Activated T-cell treated with anti-CD3 and anti-CD28 coated beads for 24 hours (primary cell): ENCODE measurements at regions not wholly inside any gene's neighbourhood (a gene's known extent, or its start where the extent isn't known, plus 50 kb on each side); places are given as distances from the start of the nearest gene placed in this dataset.

Experiments used
- DNase-seq: peaks from one replicate; pipeline ENCODE4 v3.0.0-alpha.2; 2020; ENCODE audit warnings: low read depth

DNA sequence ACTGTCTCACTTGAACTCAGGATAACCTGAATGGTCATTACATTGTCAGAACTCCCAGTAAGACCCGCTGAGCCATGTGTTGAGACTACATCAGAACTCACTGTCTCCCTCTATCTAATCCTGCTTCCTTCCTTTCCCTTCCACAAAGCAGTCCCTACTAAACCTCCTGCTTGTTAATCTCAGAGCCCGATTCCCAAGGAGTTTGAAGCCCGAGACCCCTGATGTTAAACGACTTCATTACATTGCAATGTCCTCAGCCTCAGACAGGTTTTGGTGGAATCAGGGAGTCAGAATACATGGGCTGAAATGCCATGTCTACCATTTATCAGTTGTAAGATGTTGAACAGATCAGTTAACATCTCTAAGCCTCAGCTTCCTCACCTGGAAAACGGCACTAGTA, 682.4 kb downstream of the ADGRL2 start:
- DNase-seq = no peak

DNA sequence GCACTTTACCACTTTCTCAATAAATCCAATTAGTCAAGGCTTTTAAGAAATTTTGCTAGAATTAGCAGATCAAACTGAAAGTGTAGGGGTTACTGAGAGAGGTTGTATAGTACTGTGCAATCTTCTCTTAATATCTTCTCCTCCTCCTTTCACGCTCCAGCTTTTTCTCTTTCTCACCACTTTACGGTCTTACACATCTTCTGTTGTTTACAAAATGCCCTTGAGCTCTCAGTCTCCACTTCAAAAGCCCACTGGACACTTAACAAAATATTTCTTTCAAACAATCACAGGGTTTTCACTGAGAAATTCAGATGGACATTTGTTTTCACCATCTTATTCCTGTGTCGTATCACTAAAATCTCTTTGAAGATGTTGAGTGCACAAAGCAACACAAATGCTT, 678.2 kb downstream of the ADGRL2 start:
- DNase-seq = no peak

DNA sequence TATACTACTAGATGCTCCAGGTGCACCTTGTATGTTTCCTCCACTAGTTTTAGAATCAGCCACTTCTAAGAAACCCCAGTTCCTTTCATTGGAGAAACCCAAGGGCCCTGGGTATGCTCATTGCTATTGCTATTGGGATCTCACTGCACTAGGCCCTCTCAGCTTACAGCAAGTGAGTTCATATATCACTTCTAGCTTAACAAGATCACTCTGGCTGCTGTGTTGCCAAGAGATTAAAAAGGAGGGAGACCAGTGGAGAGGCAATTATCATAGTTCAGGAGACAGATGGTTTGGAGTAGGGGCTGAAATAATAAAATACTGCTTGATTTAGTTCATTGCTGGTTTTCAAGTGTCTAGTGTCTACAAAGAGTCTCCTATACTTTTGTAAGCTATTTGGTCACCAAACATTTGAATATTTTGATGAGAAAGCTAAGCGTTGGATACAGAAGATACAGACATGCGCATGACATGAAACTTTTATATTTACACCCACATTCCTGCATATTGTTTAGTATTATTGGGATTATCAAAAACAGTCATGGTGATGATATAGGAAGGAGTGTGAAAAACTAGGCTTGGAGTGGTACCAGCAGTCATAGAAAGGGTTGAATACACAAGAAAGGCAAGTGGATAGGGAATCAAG, 671.9 kb downstream of the ADGRL2 start:
- DNase-seq = no peak

DNA sequence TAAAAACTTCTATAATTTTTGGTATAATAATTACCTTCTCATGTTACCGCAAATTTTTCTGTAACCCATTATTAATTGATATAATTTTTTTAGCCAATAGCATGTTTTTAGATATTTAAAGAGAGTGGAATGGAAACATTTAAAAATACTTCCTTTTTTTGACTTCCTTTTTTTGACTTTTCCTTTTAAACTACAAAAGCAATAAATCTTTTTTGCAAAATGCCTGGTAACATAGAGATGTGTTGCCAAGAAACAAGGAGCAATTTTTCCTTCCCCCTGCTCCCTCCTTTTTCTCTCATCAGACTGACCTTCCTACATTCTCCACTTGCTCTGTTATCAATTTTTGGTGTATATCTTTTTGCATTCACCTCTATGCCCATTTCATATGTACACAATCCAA, 666.2 kb downstream of the ADGRL2 start:
- no peak for DNase-seq

DNA sequence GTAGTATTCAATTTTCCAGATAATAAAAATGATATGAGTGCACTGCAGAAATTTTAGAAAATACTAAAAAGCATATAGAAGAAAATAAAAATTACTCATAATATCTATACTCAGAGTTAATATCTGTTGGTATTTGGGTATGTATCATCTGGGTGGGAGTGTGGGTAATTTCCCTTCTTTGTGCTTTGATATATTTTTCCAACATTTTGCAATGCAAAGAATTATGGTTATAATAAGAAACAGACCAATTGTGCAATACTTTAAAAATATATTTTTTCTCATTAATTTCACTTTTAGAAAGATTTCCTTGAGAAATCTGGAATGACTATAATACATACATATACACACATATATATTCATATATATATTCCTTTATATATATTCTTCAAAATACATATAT, 665.7 kb downstream of the ADGRL2 start:
- no peak for DNase-seq

DNA sequence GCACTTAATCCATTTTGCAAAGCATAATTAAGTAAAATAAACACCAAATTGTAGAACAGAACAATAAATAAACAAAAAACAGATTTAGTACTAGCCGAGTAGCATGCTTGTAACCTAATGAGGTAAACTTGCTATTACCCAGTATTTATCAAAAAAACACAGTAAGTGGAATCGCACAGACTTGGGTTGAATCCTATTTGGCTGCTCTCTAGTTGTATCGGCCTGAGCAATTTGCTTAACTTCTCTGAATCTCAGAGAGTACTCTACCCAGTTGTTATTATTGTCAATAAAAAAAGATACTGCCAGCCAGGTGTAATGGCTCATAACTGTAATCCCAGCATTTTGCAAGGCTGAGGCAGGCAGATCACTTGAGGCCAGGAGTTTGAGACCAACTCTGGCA, 664.3 kb downstream of the ADGRL2 start:
- no peak for DNase-seq

DNA sequence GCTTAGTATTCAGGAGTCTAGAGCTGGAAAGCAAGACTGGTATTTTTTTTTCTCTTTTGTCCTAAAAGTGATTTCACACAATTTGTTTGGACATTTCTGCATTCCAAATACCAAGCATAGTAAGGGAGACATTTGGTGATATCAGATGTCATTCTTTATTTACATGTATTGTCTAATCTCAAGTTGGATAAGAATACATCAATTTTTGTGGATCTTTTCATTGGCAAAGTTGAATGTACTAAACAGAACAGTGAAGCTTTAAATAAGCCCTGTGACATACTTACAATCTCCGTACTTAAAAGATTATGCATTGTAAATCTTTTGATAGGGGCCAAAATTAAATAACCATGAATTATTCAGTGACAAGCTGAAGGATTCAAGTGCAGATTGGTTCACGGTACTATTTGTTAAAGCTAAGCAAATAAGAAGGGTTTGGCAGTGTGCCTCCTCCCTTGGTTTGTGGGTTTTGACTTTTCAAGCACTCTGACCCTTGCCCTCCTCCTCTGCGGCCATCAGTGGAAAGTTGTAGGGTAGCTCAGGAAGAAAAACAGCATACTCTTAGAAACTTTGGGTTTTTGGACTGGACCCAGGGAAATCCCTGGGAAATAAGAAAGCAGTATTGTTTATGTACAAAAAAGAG, 663.7 kb downstream of the ADGRL2 start:
- no peak for DNase-seq

DNA sequence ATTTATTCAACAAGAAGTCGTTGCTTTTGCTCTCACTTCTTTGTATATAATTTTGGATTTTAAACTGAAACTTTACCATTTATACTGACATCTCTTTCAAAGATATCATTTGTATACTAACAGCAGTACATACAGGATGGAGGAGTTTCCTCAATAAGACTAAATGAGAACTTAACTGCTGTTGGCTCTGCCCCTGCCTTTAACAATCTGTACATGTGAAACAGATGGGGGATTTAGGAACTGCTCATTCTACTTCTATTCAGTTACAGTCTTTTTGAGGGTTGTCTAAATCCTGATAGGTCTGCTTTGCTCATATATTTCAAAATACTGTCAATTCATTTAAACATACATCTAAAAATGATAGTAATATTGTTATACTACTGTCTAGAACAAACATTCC, 663.2 kb downstream of the ADGRL2 start:
- DNase-seq = no peak

DNA sequence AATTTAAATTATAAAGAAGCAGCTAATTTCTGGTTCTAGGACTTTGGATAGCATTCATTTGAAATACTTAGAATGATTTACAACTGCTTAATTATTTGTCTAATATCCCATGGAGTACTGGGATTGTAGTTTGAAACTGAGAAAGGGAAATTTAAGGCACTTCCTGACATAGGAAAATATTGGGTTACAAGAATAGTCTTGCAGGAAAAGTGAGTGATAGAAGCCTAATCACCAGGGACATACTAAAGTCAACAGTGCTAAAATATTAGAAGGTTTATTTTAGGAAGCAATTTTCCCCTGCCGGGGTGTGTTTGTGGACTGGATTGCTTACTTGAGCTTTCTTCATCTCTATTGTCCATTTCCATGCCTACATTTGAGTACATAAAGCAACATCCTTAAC, 661.6 kb downstream of the ADGRL2 start:
- no peak for DNase-seq

DNA sequence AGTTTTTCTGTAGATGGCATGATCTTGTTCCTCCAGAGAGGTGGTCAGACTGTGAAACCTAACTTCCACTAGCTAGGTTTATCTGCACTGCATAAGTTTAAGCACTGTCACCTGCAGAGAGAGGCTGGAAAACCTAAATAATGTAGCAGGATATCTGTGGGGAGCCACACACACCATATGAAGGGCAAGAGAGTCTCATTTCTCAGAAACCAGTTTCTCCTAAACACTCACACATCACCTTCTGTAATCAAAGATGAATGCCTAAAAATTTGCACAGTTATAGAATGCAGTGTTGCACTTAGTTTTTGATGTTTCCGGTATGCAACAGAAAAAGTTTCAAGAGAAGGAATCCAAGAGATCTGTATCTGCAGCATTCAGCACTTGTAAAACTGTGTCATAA, 654.6 kb downstream of the ADGRL2 start:
- DNase-seq = no peak

DNA sequence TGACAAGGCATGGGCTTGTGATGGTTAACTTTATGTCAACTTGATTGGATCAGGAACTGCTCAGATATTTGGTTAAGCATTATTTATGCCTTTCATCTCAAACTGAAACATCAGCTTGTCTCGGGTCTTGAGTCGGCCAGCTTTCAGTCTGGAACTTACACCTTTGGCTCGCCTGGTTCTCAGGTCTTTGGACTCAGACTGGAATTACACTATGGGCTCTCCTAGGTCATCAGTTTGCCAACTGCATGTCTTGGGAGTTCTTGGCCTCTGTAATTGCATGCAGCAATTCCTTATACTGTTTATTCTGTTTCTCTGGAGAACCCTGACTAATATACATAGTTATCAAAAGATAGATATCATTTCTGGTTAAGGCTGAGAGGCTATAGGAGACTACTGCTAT, 653.7 kb downstream of the ADGRL2 start:
- DNase-seq = no peak

DNA sequence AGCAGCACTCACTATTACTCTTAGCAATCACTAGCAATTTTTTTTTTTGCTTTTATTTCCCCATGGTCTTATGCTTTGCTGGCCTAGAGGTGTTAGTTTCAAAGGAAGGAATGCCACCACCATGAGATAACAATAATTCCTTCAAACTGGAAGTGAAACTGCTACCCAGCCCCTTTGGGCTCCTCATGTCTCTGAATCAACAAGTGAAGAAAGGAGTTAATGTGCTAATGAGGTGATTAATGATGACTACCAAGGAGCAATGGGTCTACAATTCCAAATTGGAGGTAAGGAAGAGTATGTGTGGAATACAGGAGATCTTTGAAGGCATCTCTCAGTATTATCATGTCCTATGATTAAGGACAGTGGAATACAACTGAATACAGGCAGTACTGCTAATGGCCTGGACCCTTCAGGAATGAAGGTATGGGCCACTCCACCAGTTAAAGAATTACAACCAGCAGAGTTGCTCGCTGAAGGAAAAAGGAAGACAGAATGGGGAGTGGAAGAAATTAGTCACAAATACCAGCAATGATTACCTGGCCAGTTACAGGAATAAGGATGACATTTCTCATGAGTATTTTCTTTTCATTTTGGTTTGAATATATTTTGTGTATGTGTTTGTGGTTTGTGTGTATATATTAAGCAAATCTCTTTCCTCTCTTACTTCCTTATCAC, 652.9 kb downstream of the ADGRL2 start:
- DNase-seq = no peak

DNA sequence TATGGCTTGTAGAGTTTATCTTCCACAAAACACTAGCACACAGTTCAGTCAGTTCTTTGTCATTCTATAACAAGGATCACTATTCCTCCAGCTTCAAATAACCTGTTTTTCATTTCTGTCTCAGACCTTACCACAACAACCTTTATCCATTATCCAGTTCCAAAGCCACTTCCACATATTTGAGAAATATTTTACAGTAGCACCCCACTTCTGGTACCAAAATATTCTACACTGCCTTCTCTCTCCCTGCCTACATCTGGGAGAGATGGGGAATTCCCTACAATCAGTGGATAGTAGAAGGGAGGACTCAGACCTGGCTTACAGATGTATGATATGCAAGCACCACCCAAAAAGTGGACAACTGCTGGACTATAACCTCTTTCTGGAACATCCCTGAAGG, 651.4 kb downstream of the ADGRL2 start:
- no peak for DNase-seq

DNA sequence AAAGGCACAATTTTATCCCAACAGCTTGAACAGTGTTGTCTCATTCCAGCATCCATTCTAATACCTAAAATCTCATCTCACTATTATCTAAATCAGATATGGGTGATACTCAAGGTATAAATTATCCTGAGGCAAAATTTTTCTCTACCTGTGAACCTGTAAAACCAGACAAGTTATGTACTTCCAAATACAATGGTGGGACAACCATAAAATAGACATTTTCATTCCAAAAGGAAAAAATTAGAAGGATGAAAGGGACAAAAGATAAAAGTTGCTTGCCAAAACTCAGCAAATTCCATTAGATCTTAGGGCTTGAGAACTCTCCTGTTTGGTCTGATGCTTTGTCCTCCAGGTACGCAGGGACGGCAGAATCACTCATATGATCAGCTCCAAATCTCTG, 650.5 kb downstream of the ADGRL2 start:
- DNase-seq = no peak

DNA sequence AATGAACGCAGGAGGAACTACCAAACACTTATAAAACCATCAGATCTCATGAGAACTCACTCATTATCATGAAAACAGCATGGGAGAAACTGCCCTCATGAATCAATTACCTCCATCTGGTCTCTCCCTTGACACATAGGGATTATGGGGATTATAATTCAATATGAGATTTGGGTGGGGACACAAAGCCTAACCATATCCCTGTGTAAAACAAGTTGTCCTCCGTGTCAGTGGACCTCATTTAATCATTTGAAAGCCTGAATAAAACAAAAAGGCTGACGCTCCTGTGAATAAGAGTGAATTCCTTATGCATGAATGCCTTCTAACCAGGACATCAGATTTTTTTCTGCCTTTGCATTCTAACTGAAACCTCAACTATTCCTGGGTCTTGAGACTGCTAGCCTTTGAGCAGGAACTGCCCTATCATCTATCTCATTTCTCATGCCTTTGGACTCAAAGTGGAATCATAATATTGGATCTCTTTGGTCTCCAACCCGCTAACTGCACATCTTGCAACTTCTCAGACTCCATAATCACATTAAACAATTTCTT, 648.8 kb downstream of the ADGRL2 start:
- DNase-seq = no peak

DNA sequence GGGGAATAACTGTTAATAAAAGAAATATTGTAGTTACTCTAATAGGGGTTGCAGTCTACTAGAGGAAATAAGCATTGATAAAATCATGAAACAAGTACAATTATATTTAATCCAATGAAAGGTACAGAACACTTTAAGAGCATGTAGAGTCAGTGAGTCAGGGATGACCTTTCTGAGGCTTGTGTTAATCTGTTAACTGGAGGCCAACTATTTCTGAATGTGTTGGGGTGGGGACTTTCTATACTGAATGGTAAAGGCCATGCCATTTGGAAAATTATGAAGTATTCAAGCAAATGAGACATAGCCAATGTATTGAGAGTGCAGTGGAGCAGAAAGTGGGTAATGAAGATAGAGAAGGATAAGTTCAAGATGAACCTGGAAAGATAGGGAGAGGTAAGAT, 646.2 kb downstream of the ADGRL2 start:
- no peak for DNase-seq

DNA sequence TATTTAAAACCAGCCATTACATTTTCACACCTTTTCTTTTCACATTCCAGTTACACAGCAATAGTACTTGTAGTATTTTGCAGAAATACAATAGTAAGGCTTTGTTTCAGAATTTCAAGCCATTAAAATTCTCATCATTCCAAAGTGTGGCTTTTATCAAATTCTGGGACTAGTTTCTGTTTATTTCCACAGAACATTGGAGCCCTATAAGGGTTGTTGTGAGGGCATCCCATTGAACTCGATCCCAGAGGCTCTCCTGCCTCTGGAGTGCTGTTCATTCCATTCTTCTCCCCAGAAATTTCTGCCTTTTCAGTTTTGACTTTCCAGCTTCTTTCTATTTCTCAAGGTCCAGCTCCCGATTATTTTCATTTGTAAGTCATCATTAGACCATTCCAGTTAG, 645.5 kb downstream of the ADGRL2 start:
- DNase-seq = no peak

DNA sequence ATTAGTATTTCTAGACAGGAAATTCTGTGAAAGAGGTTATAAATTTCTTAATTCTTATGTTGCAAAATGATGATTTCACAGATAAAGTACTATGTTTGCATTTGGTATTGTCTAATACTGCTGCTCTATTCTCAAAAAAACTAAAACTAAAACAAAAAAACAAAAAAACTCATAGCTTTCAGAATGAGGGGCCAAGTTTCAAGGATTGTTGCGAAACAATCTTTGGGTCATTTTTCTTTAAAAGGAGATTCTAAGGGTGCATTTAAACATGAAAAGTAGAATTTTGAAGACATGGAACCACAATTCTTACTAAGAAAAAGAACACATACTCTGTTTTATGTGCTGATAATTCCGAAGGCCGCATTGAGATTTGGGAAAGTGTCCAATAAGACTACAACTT, 645.1 kb downstream of the ADGRL2 start:
- DNase-seq = no peak

DNA sequence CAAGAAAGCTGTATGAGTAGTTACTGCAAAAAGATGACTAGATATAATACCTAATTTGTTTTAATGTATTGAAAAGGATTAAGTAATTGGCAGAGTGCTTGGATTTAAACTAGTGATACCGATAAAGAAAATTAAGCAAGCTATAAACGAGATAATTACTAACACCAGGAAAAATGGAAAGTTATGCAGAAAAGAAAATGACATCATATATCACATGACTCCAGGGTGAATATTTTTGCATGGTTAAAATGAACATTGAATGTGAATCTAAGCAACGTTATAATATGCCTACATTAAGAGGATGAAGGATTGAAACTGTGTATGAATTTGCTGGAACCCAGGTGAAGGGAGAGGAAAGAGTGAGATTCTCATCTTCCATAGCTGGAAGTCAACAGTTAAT, 644.4 kb downstream of the ADGRL2 start:
- no peak for DNase-seq

DNA sequence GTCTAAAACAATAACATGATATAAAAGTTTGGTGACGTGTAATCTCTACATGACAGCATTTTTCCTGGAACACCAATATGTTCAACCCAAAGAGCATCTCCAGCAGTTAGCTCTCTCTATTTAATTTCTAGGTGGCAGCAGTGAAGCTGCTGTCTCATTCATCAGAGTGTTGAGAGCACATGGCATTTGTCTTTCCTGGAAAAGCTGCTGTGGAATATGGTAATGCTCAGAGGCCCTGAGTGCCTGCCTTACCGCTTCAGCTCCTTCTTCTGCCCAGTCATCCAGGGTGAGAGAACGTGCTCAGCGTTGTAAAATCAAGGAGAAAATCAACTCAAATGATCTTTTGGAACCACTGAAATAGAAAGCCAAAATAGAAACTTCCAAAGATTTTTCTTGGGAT, 640.7 kb downstream of the ADGRL2 start:
- no peak for DNase-seq

DNA sequence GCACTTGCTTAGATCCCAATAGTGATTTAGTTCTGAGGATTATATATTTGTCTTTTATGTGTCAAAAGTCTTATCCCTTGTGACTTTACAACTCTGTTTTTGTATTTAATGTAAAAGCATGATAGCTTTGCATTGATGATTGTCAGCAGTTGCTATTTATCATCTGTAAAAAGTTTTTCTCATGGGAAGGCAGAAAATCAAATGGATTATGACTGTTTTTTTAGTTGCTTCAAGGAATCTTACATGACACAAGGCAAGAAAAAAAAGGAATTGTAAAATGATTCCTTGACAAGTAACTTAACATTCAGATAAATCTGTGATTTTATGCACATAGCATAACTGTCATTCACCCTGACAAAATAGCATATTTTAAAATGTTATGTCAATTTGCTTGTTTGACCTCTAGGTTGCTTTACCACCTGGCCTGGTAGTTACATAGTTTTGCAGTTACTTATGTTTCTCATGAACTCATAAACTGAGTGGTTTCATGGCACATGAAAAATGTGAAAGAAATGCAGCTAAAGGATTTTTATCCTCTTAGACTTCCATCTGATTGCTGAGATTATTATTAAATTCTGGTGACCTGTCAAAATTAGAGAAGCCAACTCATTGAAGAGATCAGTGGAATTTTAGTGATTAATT, 622.6 kb downstream of the ADGRL2 start:
- no peak for DNase-seq

DNA sequence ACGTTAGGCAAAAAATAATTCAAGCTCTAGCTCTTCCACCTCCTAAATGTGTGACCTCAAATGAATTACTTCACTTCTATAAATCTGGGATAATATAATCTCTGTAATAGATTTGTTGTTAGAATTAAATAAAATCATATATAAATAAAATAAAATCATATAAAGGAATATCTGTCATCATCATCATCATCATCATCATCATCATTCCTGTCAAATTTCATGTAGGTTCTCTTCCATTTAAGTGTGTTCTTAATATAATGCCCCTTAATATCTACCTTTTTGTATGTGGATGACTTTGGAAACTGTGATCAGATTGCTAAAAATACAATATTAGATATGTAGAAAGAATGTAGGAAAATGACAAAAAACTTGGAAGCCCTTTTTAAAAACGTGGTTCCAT, 621.0 kb downstream of the ADGRL2 start:
- no peak for DNase-seq

DNA sequence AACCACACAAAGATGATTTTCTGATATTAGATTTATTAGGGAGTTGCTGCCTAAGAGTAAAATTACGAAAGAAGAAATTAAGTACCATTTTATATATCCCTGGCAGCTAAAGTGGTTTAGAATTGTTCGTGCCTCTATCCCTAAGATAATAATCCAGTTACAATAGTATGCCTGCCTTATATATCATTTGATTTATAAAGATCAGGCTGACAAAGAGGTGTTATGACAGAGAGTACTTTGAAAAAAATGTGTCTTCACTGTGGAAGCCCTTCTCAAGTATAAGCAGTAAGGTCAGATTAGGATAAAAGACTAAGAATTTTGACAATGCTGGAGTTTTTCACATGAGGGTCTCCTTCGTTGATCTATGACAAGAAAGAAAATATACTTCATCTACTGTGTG, 619.9 kb downstream of the ADGRL2 start:
- no peak for DNase-seq
